ENCODE measurements at regions not wholly inside any gene's neighbourhood (a gene's known extent, or its start where the extent isn't known, plus 50 kb on each side); places are given as distances from the start of the nearest gene placed in this dataset.

DNA sequence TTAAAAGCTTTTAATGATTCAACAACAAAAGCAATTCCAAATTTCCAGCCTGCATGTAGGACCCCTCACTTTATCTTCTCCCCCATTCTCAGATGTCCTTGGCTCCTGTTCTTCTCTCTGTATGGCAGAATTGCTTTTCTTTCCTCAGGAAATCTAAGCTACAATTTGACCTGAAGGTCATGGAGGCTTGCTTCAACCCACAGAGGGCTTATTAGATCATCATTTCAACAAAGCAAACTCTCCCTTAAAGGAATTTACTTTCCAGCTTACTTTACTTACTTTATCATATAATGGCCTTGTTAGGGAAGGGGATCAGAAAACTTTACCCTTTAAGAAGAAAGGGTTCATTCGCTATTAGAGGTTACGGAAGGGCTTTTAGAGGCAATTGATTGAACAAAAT, 211.5 kb downstream of the RAD51AP2 start:
- no peak for DNase-seq (ENCODE audit: low read depth in 1 of 2, low spot score in 1 of 2)

DNA sequence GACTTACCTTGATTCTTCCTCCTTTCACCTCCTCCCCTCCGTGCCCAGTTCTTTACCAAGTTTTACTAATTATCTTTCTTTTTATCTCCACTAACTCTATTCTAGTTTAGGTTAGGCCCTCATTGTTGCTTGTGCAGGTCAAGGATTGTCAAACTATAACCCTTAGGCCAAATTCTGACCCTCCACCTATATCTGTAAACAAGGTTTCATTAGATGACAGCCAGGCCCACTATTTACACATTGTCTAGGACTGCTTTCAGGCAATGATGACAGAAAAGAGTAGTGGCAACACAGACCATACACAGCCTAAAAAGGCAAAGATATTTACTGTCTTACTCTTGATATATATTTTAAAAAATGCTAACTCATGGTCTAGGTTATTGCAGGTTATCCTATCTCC, 212.0 kb downstream of the RAD51AP2 start:
- no peak for DNase-seq (ENCODE audit: low read depth in 1 of 2, low spot score in 1 of 2)

DNA sequence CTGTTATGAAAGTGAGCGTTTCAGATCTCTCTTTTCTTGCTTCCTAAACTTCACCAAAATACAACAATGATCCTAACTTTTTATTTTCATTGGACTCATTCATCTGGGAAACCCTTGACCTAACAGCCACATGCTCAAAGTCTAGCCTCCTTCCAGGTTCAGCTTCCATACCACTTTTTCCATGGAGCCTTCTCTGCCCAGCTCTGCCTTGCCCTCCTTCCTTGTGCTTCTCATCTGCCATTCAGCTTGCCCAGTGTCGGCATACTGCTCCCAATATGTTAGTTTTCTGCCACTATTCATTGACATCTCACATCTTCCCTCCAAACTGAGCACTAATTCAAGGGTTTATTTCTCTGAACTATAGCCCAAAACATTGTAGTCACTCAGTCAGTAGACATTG, 214.7 kb downstream of the RAD51AP2 start:
- no peak for DNase-seq (ENCODE audit: low read depth in 1 of 2, low spot score in 1 of 2)

DNA sequence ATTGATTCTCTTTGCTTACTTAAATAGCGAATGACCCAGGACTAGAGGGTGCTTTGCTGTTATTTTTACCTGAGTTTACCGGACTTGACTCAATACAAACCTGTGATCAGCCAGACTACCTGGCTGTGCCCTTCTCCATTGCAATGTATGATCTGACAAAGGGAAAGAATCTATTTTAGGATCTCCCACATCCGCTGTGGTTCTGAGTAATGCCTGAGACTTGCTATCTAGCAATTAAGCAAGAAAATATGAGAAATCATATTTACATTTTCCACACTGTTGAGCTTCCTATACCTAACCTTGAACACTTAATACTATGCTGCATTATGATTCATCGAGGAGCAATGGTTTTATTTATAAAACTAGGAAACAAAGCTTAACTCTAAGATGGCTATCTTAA, 215.2 kb downstream of the RAD51AP2 start:
- DNase-seq (ENCODE audit: low read depth in 1 of 2, low spot score in 1 of 2), result no peak

DNA sequence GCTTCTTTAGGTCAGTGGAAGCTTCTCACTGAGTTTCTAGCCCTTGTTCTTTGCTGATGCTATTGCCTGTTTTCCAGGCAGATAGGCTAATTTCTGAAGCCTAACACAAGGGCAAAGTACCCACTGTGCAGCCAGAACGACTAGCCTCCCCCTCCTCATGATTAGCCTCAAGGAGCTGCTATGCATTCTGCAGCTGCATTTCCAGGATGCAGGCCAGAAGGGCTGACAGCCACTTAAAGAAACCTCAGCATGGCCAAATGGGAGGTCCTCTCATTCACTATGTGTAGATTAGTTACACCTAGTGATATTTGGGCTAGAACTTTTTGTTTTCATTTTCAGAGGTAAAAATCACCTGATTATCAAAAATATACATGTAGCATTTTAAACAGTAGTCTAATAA, 216.0 kb downstream of the RAD51AP2 start:
- DNase-seq (ENCODE audit: low read depth in 1 of 2, low spot score in 1 of 2), result no peak

DNA sequence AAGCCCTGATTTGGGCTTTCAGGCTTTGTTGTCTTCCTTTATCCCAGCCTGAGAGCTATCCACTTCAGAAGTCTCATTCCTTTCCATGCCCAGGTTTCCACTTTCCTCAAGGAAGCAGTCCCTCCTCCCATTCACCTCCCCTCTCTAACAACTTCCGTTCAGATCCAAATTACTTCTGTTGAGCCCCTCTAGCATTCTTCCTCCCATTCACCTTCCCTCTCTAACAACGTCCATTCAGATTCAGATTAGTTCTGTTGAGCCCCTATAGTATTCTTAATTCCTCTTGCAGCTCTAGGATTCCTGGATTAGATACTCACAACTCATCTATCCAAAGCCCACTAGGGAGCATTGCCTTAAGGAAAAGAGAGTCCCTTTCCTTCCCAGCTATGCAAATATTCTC, 216.8 kb downstream of the RAD51AP2 start:
- DNase-seq (ENCODE audit: low read depth in 1 of 2, low spot score in 1 of 2), result no peak

DNA sequence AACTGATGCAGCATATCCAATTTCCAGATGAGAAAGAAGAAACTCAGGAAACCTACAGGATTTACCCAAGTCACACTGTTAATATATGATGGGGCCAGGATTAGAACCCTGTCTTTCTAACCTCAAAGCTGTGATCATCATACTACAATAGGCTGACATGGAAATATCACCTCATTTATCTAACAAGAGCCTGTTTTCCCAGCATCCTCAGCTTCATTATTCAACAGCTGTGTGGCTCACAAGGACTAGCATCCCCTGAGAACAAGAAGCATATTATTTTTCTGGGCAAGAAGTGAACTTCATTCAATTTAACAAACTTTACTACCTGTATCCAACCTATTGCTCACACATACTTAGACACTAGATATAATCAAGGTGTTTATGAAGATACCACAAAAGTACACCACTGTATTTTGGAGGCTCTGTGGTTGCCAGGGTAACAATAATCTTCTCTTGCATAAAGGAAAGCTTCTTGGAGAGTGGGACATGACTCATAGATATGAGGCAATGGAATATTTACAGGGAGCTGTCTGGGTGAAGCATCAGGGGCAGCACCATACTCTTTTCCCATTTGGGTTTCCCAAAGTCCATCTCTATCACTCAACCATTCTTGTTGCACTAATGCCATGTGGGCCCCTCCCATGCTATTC, 218.2 kb downstream of the RAD51AP2 start:
- DNase-seq (ENCODE audit: low read depth in 1 of 2, low spot score in 1 of 2), result no peak

DNA sequence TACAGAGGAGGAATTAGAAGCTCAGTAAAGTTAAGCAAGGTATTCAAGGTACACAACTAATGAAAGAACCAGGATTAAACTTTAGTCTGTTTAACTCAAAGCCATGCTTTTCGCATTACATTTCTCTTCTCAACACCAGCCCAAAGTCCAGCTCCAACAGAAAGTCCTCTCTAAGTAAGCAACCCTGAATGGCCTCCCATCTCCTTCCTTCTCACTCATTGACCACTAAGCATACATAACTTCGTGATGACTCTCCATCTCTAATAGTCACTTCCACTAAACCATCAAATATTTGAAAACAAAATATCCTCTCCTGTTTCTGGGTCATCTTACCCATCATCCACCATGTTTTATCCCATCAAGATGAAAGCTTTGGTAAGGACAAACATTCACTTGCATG, 219.8 kb downstream of the RAD51AP2 start:
- DNase-seq (ENCODE audit: low read depth in 1 of 2, low spot score in 1 of 2), result no peak

DNA sequence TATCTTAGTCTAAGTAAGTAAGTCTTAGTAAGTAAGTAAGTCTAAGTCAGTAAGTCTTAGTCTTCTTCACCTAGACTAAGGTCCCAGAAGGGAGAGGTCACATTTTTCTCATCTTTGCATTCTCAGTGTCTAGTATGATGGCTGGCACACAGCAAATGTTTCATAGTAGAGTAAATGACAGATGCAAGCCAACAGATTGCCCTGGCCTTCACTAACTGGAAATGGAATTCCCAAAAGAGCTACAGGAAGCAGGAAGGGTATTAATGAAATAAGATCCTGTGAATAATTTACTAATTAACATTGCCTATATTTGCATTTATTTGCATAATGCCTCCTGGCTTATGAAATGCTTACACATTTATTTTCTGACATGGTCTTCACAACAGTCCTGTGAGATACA, 221.6 kb downstream of the RAD51AP2 start:
- DNase-seq (ENCODE audit: low read depth in 1 of 2, low spot score in 1 of 2), result no peak

DNA sequence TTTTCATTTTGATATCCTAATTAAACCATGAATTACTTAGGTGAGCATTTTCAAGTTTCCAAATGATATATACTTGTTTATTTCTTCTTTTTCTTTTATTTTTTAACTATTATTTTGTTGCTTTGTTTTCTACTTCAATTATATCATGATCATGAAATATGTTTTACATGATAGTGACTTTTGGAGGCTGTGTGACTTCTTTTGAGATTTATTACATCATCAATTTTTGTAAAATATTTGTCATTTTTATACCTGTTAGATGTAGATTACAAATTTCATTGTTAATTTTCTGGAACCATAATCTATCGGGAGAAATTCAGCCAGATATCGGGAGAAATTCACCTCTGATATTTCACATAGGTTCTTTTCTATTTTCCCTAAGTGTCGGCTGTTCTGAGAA, 228.6 kb downstream of the RAD51AP2 start:
- DNase-seq (ENCODE audit: low read depth in 1 of 2, low spot score in 1 of 2), result no peak

DNA sequence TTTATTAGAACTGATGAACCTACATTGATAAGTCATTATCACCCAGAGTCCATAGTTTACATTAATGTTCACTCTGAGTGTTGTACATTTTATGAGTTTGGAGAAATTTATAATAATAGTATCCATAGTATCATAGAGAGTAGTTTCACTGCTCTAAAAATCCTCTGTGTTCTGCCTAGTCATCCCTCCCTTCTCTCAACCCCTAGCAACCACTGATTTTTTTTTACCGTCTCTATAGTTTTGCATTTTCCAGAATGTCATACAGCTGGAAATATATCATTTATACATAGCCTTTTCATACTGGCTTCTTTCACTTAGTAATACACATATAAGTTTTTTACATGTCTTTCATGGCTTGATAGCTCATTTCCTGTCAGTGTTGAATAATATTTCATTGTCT, 231.1 kb downstream of the RAD51AP2 start:
- no peak for DNase-seq (ENCODE audit: low read depth in 1 of 2, low spot score in 1 of 2)

DNA sequence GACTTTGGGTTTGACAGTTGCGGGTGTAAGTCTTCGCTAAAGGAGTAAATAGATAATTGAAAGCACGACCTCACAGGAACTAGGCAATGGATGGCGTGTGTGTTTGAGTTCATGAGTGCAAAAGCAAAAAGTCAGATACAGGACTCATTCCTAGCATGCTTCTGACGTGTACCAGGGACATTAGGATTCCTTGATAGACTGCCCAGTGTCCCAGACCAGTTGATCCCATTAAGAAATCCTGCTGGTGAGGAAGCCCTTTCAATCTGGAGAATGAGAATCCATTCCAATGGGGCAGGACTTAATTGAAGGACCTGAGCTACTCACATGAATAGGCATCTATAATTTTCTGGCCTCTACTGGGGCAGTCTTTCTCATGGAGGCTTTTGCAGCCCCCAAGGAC, 235.4 kb downstream of the RAD51AP2 start:
- DNase-seq (ENCODE audit: low read depth in 1 of 2, low spot score in 1 of 2), result no peak

DNA sequence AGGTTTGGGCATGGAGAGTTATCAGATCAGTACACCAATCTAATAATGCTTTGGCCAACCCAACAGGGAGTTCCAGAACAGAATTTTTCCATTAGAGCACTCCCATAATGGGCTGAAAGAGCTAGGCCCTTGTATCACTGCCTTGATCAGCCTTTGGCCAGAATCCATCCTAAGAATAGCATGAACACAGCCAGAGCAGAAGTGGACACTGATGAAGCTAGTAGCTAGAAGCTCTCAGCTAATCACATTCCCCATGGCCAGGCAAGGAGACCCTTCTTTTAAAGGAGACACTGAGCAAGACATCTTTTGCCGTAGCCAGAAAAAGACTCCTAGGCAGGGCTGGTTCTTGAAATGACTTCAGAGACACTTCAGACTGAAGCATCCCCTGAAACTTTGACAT, 236.0 kb downstream of the RAD51AP2 start:
- DNase-seq (ENCODE audit: low read depth in 1 of 2, low spot score in 1 of 2), result no peak

DNA sequence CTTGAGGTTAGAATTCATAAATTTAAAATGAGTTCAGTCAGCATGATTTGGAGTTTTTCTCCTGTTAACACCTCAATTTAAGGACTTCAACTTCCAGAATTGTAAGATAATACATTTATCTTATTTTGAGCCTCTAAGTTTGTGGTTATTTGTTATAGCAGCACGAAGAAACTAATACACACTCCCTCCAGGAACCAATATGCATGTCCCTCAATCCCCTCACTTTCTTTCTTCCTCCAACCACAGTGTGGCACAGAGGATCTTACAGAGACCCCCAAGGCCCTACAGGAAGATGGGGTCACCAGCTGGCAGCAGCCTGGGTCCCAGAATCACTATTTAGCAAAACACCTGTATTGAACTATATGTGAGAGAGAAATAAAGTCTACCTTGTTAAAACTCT, 242.0 kb downstream of the RAD51AP2 start:
- no peak for DNase-seq (ENCODE audit: low read depth in 1 of 2, low spot score in 1 of 2)

DNA sequence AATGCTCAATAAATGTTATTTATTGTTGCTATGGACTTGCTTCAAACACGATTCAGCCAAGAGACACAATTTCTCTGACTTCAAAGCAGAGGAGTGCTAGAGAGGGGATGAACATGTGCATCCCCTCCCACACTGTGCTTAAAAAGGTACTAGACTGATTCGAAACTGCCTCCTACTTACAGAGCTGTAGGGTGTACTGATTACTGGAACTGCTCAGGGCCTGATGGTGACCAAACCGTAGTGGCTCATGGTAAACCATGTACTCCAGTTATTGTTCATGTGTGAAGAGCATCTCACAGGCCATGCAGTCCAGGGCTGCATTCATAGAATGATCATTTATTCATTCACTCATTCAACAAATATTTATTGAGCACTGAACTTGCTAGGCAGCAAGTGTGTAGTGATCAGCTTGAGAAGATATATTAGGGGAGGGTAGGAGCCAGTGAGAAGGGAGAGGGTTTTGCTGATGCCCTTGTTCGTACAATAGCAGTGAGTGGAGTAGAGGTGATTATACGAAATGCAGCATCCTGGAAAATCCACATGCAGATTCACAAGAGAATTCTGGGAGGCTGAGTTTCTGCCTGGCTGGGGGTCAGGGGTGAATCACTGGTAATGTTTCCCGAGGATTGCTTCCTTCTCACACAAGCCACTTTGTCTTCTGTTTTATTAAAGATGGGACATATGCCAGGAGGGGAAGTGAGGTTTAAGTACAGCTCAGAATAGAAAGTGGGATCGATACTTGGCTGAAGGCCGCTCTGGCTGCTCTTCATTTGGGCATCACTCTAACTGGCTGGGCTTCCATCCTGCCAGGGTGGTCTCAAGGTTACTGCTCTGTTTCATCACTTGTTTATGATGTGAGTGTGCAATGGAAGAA, 245.4 kb downstream of the RAD51AP2 start:
- DNase-seq (ENCODE audit: low read depth in 1 of 2, low spot score in 1 of 2), result no peak

DNA sequence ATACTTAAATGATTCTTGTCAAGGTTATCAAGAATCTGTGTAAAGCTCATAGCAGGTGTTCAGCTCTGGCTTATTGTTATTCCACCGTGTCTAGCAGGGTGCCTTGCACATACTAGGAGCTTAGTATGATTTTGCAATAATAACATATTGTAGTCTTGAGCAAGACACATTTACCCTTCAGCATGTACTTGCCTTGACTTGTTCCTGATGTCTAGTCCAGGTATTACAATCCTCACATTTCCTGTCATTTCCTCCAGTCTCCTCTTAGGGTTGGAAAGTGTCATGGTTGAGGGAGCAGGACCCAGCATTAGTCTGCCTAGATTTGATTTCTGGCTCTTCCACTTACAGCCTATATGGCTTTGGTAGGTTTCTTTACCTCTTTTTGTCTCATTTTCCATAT, 246.1 kb downstream of the RAD51AP2 start:
- DNase-seq (ENCODE audit: low read depth in 1 of 2, low spot score in 1 of 2), result no peak

DNA sequence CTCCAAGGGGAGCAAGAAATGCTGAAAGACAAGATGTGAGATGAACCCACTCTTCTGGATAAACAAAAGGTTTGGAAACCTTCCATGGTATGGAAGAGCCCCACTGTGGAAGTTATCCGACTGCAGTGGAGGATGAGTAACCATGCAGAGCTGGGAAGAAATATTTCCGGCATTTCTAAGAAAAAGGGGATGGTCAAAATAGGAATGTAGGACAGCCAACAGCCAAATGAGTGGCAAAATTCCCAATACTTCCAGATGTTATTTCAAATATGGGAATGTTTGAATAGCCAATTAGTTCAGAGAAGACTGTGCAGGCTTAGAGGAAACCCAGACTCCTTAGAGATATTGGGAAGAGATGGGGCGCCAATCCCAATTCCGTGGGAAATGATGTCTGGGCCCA, 246.8 kb downstream of the RAD51AP2 start:
- no peak for DNase-seq (ENCODE audit: low read depth in 1 of 2, low spot score in 1 of 2)

DNA sequence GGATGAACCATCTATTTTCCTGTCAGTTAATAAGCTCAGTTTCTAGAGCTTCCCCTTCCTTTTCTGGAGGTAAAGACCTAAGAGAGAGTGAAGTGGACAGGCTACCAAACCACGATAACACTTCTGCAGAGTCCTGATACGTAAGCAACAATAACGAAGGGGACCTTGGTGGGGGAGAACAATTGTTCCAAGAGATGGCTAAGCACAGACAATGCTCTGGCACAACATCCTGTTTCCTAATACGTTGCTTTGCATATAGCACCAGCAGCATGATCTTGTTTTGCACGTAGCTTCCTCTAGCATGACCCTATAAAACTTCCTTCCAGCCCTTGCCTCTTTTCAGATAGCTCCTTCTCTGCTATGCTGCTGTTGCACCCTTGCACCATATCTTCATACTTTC, 247.3 kb downstream of the RAD51AP2 start:
- DNase-seq (ENCODE audit: low read depth in 1 of 2, low spot score in 1 of 2), result no peak

DNA sequence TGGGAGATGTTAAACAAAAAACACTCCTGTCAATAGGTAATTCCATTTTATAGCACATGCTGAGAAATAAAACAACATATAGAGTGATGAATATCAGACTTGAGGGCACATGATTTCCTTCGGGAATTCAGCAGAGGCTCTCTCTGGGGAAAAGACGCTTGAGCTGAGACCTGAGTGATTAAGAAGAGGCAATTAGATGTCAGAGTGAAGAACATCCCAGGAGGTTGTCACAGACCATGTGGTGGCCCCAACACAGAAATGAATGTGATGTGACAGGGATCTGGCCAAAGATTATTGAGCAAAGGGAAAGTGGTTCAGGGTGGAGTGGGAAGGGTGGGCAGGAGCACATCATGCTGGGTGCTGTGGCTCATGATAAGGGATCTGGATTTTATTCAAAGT, 254.7 kb downstream of the RAD51AP2 start:
- no peak for DNase-seq (ENCODE audit: low read depth in 1 of 2, low spot score in 1 of 2)

DNA sequence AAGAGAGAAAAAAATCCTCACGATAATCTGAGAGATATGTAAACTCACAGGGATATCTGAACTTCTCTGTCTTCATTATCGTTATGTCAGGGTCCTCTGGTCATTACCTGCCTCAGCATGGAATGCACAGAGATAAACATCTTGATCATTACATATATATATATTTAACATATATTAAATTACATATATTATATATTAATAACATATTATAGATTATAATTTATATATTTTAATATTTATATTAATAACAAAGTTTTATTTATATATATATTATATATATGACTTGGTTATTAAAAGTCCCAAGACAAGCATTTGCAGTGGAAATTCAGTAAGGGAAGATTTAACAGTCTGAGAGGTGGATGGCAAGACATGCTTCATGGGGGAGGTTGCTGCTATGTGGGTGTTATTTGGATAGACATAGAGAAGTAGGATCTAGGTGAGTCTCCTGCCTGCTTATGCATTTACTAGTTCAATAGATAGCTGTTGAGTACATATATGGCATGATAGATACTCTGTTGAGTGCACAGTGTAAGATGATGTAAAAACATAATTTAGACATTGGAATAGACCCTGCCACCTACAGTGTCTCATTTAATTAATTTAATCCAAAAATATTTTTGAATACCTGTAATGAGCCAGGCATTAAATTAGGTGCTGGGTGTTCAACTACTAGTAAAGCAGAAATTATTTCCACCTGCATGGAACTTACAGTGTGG, 255.2 kb downstream of the RAD51AP2 start:
- no peak for DNase-seq (ENCODE audit: low read depth in 1 of 2, low spot score in 1 of 2)

DNA sequence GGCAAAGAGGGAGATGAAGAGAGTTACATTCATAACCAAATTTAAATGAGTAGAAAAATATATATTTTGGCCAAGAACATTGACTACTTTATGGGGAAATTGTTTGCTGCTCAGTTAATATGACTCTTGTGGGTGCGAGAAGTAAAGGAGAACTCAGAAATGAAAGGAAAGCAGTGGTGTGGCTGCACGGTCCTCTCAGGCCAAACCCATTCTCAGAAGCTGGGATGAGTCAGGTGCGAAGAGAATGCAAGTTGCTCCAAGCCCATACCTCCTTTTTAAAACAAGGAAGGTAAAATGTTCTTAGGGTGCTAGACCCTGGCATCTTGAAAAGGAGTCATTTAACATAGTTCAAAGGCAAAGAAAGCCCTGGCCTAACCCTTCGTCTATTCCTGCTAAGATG, 258.6 kb downstream of the RAD51AP2 start:
- DNase-seq (ENCODE audit: low read depth in 1 of 2, low spot score in 1 of 2), result no peak

DNA sequence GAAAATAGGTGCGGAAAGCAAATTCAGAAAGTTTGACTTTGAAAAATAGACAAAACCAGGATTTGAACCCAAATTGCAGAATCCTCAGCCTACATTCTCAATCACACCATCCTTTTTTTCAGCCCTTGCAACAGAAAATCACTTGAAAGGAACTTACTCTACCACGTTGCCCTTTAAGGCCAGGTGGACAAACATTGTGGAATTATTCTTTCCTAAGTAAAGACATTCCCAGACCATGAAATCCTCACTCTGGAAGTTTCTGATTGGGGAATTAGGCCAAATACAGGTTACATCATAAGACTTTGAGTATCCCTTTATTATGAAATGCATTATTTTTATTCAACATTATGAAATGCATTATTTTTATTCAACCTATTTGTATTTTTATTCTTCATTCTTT, 259.4 kb downstream of the RAD51AP2 start:
- no peak for DNase-seq (ENCODE audit: low read depth in 1 of 2, low spot score in 1 of 2)
